ENCODE measurements at regions not wholly inside any gene's neighbourhood (a gene's known extent, or its start where the extent isn't known, plus 50 kb on each side); places are given as distances from the start of the nearest gene placed in this dataset.

DNA sequence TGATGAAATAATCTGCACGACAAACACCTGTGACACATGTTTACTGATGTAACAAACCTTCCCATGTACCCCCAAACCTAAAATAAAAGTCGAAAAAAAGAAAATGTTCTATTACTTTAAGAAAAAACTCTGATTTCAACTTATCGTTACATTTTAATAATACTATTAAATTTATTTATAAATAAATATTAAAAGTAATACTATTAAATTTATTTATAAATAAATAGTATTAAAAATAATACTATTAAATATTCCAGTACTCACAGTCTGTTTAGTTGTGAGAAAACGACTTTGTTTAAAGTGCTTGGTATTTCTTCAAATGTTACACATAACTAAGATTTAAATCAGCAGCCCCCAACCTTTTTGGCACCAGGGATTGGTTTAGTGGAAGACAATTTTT lies 471.6 kb upstream of the PRKX start:
- intact Hi-C loops (cut with DNase I; ENCODE audit: low total_unique reads) = no loop called here
- 84 to 88% methylated on average over 4 of the region's 4 CpGs for WGBS, 2 donors
- TF ChIP-seq CTCF (IDR thresholded peaks at IDR 0.05) (no peak), POLR2A (IDR thresholded peaks at IDR 0.05) (no peak)
- no peak overlapping the region for H3K4me3 ChIP-seq (ENCODE audit: low read depth, poor library complexity, severe bottlenecking)
- no peak for DNase-seq (ENCODE audit: low spot score in 2 of 2)

GRCh38 chrX:4182408-4182806 lies 469.0 kb upstream of the PRKX start:
- no peak overlapping the region for H3K4me3 ChIP-seq (ENCODE audit: low read depth, poor library complexity, severe bottlenecking)
- intact Hi-C loops (cut with DNase I; ENCODE audit: low total_unique reads) = no loop called here
- DNase-seq (ENCODE audit: low spot score in 2 of 2) = no peak
- 55 to 61% methylated on average over 3 of the region's 3 CpGs for WGBS, 2 donors
- TF ChIP-seq CTCF (IDR thresholded peaks at IDR 0.05) = no peak

- no peak overlapping the region for H3K4me3 ChIP-seq (ENCODE audit: low read depth, poor library complexity, severe bottlenecking)
- 75 to 76% methylated on average over 4 of the region's 4 CpGs for WGBS, 2 donors
- intact Hi-C loops (cut with DNase I; ENCODE audit: low total_unique reads) = no loop called here
- TF ChIP-seq POLR2A (IDR thresholded peaks at IDR 0.05) (no peak), CTCF (IDR thresholded peaks at IDR 0.05) (no peak)
- no peak for DNase-seq (ENCODE audit: low spot score in 2 of 2)
These were observed 468.4 kb upstream of the PRKX start for GRCh38 chrX:4181782-4182407.

GRCh38 chrX:4179031-4179430 lies 465.6 kb upstream of the PRKX start:
- no peak overlapping the region for H3K4me3 ChIP-seq (ENCODE audit: low read depth, poor library complexity, severe bottlenecking)
- DNase-seq (ENCODE audit: low spot score in 2 of 2) = no peak
- intact Hi-C loops (cut with DNase I; ENCODE audit: low total_unique reads) = no loop called here
- no peak for TF ChIP-seq CTCF (IDR thresholded peaks at IDR 0.05)
- TF ChIP-seq POLR2A (IDR thresholded peaks at IDR 0.05) = no peak
- WGBS, 2 donors = 8 to 17% methylated on average over 1 of the region's 1 CpG

DNA sequence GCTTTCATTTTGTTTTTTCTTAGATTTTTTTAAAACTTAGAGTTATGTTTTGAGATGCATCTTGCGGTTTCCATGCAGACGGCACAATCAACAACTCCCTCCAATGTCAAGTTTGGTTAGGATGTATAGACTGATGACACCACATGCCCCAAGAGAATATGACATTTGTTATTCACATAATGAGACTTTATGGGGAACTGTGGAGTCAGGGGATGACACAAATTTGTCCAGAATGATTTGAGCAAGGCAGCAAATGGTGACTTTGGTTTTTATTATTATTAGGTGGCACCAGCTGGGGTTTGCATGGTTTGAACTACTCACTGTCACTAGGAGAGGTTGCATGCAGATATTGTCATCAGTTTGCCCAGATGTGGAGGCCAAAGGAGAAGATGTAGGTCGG lies 461.8 kb upstream of the PRKX start:
- DNase-seq (ENCODE audit: low spot score in 2 of 2) = no peak
- intact Hi-C loops (cut with DNase I; ENCODE audit: low total_unique reads) = no loop called here
- H3K4me3 ChIP-seq (ENCODE audit: low read depth, poor library complexity, severe bottlenecking) = no peak overlapping the region
- 88 to 93% methylated on average over 3 of the region's 3 CpGs for WGBS, 2 donors
- no peak for TF ChIP-seq CTCF (IDR thresholded peaks at IDR 0.05)
- TF ChIP-seq POLR2A (IDR thresholded peaks at IDR 0.05) = no peak

- DNase-seq (ENCODE audit: low spot score in 2 of 2) = no peak
- no peak overlapping the region for H3K4me3 ChIP-seq (ENCODE audit: low read depth, poor library complexity, severe bottlenecking)
- TF ChIP-seq POLR2A (IDR thresholded peaks at IDR 0.05) (no peak), CTCF (IDR thresholded peaks at IDR 0.05) (no peak)
- 61 to 62% methylated on average over 2 of the region's 2 CpGs for WGBS, 2 donors
- intact Hi-C loops (cut with DNase I; ENCODE audit: low total_unique reads) = no loop called here
These were observed 460.3 kb upstream of the PRKX start for GRCh38 chrX:4173743-4174142.

Measured in lower leg skin (tissue), 4 donors.